Transverse colon (tissue), 3 donors: ENCODE measurements at regions not wholly inside any gene's neighbourhood (a gene's known extent, or its start where the extent isn't known, plus 50 kb on each side); places are given as distances from the start of the nearest gene placed in this dataset.

ENCODE experiments used
- POLR2A ChIP-seq: fragments of 450-650 bp; IDR thresholded peaks from one replicate; pipeline ENCODE4 v1.6.1; 2016; ENCODE audit warnings: antibody characterized with exemption, mild to moderate bottlenecking, moderate library complexity
- TF ChIP-seq, protein P1 (sequence below), 5 experiments: fragments of 200-600 bp in 3 of 5; fragments of 450-650 bp in 2 of 5; sonication (generic) in 3 of 5; IDR thresholded peaks; 1 replicate in 2 of 5; 2 replicates in 3 of 5; pipeline ENCODE4 v1.5.1; 2016 to 2017; ENCODE audit warnings: antibody characterized with exemption in 5 of 5, inconsistent platforms in 3 of 5, mild to moderate bottlenecking in 2 of 5, moderate library complexity in 1 of 5

DNA sequence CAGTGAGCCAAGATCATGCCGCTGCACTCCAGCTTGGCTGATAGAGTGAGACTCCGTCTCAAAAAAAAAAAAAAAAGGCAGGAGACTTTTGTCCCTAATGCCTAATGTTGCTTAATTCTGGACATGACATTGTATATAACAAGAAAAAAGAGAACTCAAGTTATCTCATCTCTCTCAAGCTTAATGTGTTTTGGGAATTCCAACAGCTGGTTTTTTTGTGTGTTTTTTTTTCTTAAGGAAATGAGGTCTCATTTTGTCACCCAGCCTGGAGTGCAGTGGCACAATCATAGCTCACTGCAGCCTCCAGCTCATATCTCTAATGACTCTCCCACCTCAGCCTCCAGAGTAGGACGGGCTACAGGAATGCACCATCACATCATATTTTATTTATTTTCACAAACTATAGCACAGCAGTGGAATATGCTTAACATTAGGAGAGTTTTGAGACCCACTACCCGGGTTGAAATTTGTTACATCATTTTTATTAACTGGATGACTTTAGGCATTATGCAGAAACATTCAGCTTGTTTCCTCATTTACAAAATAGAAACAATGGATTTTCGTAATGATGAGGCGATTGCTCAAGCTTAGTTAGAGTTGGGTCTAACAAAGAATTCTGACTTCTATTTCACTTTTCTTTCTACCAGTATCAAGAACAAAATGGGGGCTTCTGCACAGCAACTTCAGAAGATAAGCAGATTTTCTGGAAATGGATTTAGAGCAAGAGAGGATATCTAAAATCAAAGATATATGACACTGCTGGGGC lies 104.1 kb upstream of the BTN3A2 start:
- TF ChIP-seq, protein P1, sequence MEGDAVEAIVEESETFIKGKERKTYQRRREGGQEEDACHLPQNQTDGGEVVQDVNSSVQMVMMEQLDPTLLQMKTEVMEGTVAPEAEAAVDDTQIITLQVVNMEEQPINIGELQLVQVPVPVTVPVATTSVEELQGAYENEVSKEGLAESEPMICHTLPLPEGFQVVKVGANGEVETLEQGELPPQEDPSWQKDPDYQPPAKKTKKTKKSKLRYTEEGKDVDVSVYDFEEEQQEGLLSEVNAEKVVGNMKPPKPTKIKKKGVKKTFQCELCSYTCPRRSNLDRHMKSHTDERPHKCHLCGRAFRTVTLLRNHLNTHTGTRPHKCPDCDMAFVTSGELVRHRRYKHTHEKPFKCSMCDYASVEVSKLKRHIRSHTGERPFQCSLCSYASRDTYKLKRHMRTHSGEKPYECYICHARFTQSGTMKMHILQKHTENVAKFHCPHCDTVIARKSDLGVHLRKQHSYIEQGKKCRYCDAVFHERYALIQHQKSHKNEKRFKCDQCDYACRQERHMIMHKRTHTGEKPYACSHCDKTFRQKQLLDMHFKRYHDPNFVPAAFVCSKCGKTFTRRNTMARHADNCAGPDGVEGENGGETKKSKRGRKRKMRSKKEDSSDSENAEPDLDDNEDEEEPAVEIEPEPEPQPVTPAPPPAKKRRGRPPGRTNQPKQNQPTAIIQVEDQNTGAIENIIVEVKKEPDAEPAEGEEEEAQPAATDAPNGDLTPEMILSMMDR (IDR thresholded peaks at IDR 0.05) = no peak
- TF ChIP-seq POLR2A = no peak
